Keratinocyte (primary cell): ENCODE measurements at regions not wholly inside any gene's neighbourhood (a gene's known extent, or its start where the extent isn't known, plus 50 kb on each side); places are given as distances from the start of the nearest gene placed in this dataset.

Experiments
- CTCF ChIP-seq, 3 experiments: IDR thresholded peaks in 1 of 3; conservative IDR thresholded peaks in 1 of 3; optimal IDR thresholded peaks in 1 of 3; 2 replicates in 2 of 3; 3 replicates in 1 of 3; pipeline versions ENCODE3 to v1.5.1; 2011; ENCODE audit warnings: low read length in 3 of 3, mild to moderate bottlenecking in 3 of 3, moderate library complexity in 2 of 3, control low read depth in 1 of 3, inconsistent platforms in 1 of 3; ENCODE audit not compliant: insufficient read depth in 2 of 3; ENCODE audit errors: extremely low read depth in 1 of 3
- EZH2 ChIP-seq: IDR thresholded peaks from one replicate; pipeline ENCODE4 v1.6.1; 2012; ENCODE audit warnings: inconsistent platforms, mild to moderate bottlenecking, low read length, moderate library complexity

- TF ChIP-seq CTCF (optimal IDR thresholded peaks at IDR 0.05 in 1 of 3, IDR thresholded peaks at IDR 0.05 in 1 of 3, conservative IDR thresholded peaks at IDR 0.05 in 1 of 3; ENCODE audit: extremely low read depth in 1 of 3, insufficient read depth in 2 of 3, low read length in 3 of 3), result no peak
- TF ChIP-seq EZH2, result no peak
Measured at GRCh38 chr16:77596261-77596660, 126.1 kb upstream of the NUDT7 start.
